K562 (cell line): ENCODE measurements at regions not wholly inside any gene's neighbourhood (a gene's known extent, or its start where the extent isn't known, plus 50 kb on each side); places are given as distances from the start of the nearest gene placed in this dataset.

Experiments used
- ATAC-seq: fragments of 200-7000 bp; cut with Tn5 transposase; 3 replicates; pipeline ENCODE4 v1.9.1; 2020; ENCODE audit warnings: moderate library complexity
- BruUV-seq: library from RNA; stranded (reverse); fragments of 400-500 nt; replicated peaks from 2 replicates; lab custom pipeline; 2021; lab: Mats Ljungman, UMichigan
- CTCF ChIA-PET: fragments of 300-600 bp; formaldehyde crosslinking; extraction: SDS; loops from one replicate; lab custom pipeline; 2021; ENCODE audit warnings: low intra/inter-chr PET ratio; lab: Yijun Ruan, JAX
- POLR2A ChIA-PET: fragments of 300-600, 350-650 bp; sonication (Branson Sonifier 250); formaldehyde crosslinking; extraction: SDS; loops from one replicate; lab custom pipeline; 2021; ENCODE audit warnings: antibody characterized with exemption, inconsistent platforms; lab: Yijun Ruan, JAX
- DNase-seq, 4 experiments: peaks; one replicate each; pipeline versions ENCODE4 v3.0.0 to v3.0.0-alpha.2; 2011 to 2018; ENCODE audit warnings: low spot score in 3 of 4, mixed read lengths in 3 of 4; ENCODE audit errors: extremely low read depth in 1 of 4
- FAIRE-seq: peaks from 2 replicates; lab custom pipeline; 2011; peaks lifted over from hg19 to GRCh38; lab: Jason Lieb, UNC
- H2AFZ ChIP-seq: 2 replicates; pipeline ENCODE4 v1.6.0; 2011; ENCODE audit warnings: low read depth, low read length, control low read depth, inconsistent platforms
- H3K27ac ChIP-seq: fragments of 200-600 bp; 3 replicates; pipeline ENCODE4 v1.8.0; 2011; ENCODE audit warnings: low read depth, mild to moderate bottlenecking, control low read depth, inconsistent platforms, low read length, moderate library complexity, mixed read lengths; ENCODE audit errors: extremely low read depth
- H3K27me3 ChIP-seq, 2 experiments: fragments of 300-600 bp in 1 of 2; 2 replicates in 1 of 2; 3 replicates in 1 of 2; pipeline versions ENCODE4 v1.6.0 to v1.8.0; 2011; ENCODE audit warnings: inconsistent platforms in 2 of 2, low read length in 2 of 2, mild to moderate bottlenecking in 1 of 2, mixed read lengths in 1 of 2, moderate library complexity in 1 of 2; ENCODE audit not compliant: control insufficient read depth in 2 of 2, insufficient read depth in 2 of 2
- H3K36me3 ChIP-seq: fragments of 300-600 bp; 3 replicates; pipeline ENCODE4 v1.8.0; 2011; ENCODE audit warnings: mild to moderate bottlenecking, low read length, inconsistent platforms; ENCODE audit not compliant: control insufficient read depth, insufficient read depth
- H3K4me1 ChIP-seq, 2 experiments: fragments of 200-600 bp in 1 of 2; replicated peaks in 1 of 2; 2 replicates in 1 of 2; 3 replicates in 1 of 2; pipeline versions ENCODE4 v1.5.1 to v1.8.0; 2011; ENCODE audit warnings: inconsistent platforms in 2 of 2, low read length in 2 of 2, mild to moderate bottlenecking in 1 of 2, mixed read lengths in 1 of 2, moderate library complexity in 1 of 2; ENCODE audit not compliant: control insufficient read depth in 2 of 2, insufficient read depth in 2 of 2
- H3K4me2 ChIP-seq: 2 replicates; pipeline ENCODE4 v1.6.1; 2011; ENCODE audit warnings: low read length, control low read depth, inconsistent platforms, mixed read lengths; ENCODE audit not compliant: insufficient read depth
- H3K4me3 ChIP-seq: fragments of 200-600 bp; sonication (generic), shearing (Covaris generic); 2 replicates; pipeline ENCODE4 v1.5.1; 2016; ENCODE audit warnings: control low read depth, inconsistent platforms
- H3K79me2 ChIP-seq: fragments of 200-600 bp; 3 replicates; pipeline ENCODE4 v1.8.0; 2011; ENCODE audit warnings: low read length, inconsistent platforms; ENCODE audit not compliant: control insufficient read depth, insufficient read depth
- H3K9ac ChIP-seq, 2 experiments: 2 replicates each; pipeline versions ENCODE4 v1.6.0 to v1.6.1; 2011; ENCODE audit warnings: low read depth in 2 of 2, low read length in 2 of 2, control low read depth in 1 of 2, inconsistent platforms in 1 of 2, mild to moderate bottlenecking in 1 of 2, mixed read lengths in 1 of 2; ENCODE audit not compliant: insufficient read depth in 1 of 2
- H3K9me1 ChIP-seq: one replicate; pipeline ENCODE4 v1.6.0; 2011; ENCODE audit warnings: inconsistent platforms, mild to moderate bottlenecking, low read length, moderate library complexity; ENCODE audit not compliant: control insufficient read depth, insufficient read depth
- H3K9me3 ChIP-seq: replicated peaks from 2 replicates; pipeline ENCODE4 v1.5.1; 2011; ENCODE audit warnings: low read depth, low read length, inconsistent platforms; ENCODE audit not compliant: control insufficient read depth, insufficient read depth
- H4K20me1 ChIP-seq: replicated peaks from 2 replicates; pipeline ENCODE4 v1.6.1; 2011; ENCODE audit warnings: low read length, inconsistent platforms, mixed read lengths; ENCODE audit not compliant: control insufficient read depth, insufficient read depth
- FOSL1 ChIP-seq: fragments of 200-800 bp; sonication (Bioruptor generic); conservative IDR thresholded peaks from 2 replicates; pipeline ENCODE4 v1.6.1; 2016; ENCODE audit warnings: missing genetic modification characterization, missing compliant biosample characterization
- RAD51 ChIP-seq: fragments of 450-650 bp; IDR thresholded peaks from 2 replicates; pipeline ENCODE4 v1.7.1; 2016; ENCODE audit warnings: low read depth, mild to moderate bottlenecking, borderline replicate concordance
- SMARCE1 ChIP-seq: fragments of 450-650 bp; IDR thresholded peaks from 2 replicates; pipeline ENCODE4 v1.7.1; 2016; ENCODE audit warnings: mild to moderate bottlenecking
- TOE1 ChIP-seq, 2 experiments: fragments of 450-650 bp in 1 of 2; sonication (generic) in 1 of 2; formaldehyde crosslinking in 1 of 2; IDR thresholded peaks; 2 replicates each; pipeline versions ENCODE4 v1.7.1 to v1.8.0; 2016 to 2022; ENCODE audit warnings: borderline replicate concordance in 2 of 2, mild to moderate bottlenecking in 2 of 2, antibody characterized with exemption in 1 of 2, inconsistent platforms in 1 of 2, low read depth in 1 of 2, missing genetic modification reagents in 1 of 2, moderate library complexity in 1 of 2
- USF2 ChIP-seq: sonication (generic); formaldehyde crosslinking; IDR thresholded peaks from 2 replicates; pipeline ENCODE4 v1.5.0; 2020; ENCODE audit warnings: missing genetic modification reagents
- WGBS: fragments of 100-300 bp; shearing (Covaris generic); methylation state at CpG from one replicate; pipeline ENCODE4 v1.1.6; 2016; ENCODE audit warnings: low coverage, mixed read lengths; ENCODE audit not compliant: insufficient coverage; ENCODE audit errors: missing lambda C conversion rate; 5-methylcytosine and 5-hydroxymethylcytosine counted together
- in situ Hi-C: fragments of 300-500 bp; cut with MboI; formaldehyde crosslinking; loops from 4 replicates; pipeline ENCODE4 v1.15.0; 2018; ENCODE audit warnings: inconsistent platforms, mixed read lengths
- intact Hi-C: fragments of 100-400 bp; cut with micrococcal nuclease; formaldehyde crosslinking; loops from 2 replicates; pipeline ENCODE4 v1.14.2; 2022
- TF ChIP-seq, protein P1 (sequence below): fragments of 450-650 bp; formaldehyde crosslinking; IDR thresholded peaks from 2 replicates; pipeline ENCODE4 v1.4.0; 2020; ENCODE audit warnings: mild to moderate bottlenecking, mixed read lengths

GRCh38 chr3:177427540-177427939, 230.3 kb upstream of the TBL1XR1 start:
- no peak overlapping the region for H3K4me3 ChIP-seq
- no peaks in the 10 kb centered on the region for H3K79me2 ChIP-seq
- peaks cover 3 to 27% of the 10 kb centered on the region in 2 experiments; a peak in 3 of 5 replicates for H3K4me1 ChIP-seq
- POLR2A ChIA-PET, result interaction anchor here (1.0 kb wide), 1 partner anchor 21 kb away, joined by 3 read pairs; no protein-coding TSS in a partner anchor
- no peaks in the 10 kb centered on the region for H3K9me3 ChIP-seq
- in situ Hi-C loops, result no loop called here
- H3K9me1 ChIP-seq, result no peaks in the 10 kb centered on the region
- intact Hi-C loops, result no loop called here
- no peaks in the 10 kb centered on the region for H3K27me3 ChIP-seq
- no peak overlapping the region for H2AFZ ChIP-seq
- DNase-seq (no peak), ATAC-seq (no peak; the same call in 2 of the 3 replicates), FAIRE-seq (no peak)
- CTCF ChIA-PET, result no interaction called here
- no peak overlapping the region for H3K9ac ChIP-seq
- H4K20me1 ChIP-seq, result no peaks in the 10 kb centered on the region
- H3K27ac ChIP-seq, result no peak overlapping the region
- WGBS, result 9% methylated on average over 1 of the region's 1 CpG
- no peaks in the 10 kb centered on the region for H3K36me3 ChIP-seq
- TF ChIP-seq FOSL1 (tag) (peak; percentile 41; the same call in 1 of the 2 replicates), USF2 (CRISPR knock-in tag) (0 out of 2 replicates have a peak, but pooled peaks have one; percentile 9), RAD51 (no peak), SMARCE1 (no peak), TOE1 (IDR thresholded peaks at IDR 0.05; ENCODE audit: borderline replicate concordance) (peak; percentile 57; the same call in 1 of the 2 replicates), TOE1 (CRISPR knock-in tag; IDR thresholded peaks at IDR 0.05; ENCODE audit: borderline replicate concordance, low read depth) (no peak)
- TF ChIP-seq, protein P1, sequence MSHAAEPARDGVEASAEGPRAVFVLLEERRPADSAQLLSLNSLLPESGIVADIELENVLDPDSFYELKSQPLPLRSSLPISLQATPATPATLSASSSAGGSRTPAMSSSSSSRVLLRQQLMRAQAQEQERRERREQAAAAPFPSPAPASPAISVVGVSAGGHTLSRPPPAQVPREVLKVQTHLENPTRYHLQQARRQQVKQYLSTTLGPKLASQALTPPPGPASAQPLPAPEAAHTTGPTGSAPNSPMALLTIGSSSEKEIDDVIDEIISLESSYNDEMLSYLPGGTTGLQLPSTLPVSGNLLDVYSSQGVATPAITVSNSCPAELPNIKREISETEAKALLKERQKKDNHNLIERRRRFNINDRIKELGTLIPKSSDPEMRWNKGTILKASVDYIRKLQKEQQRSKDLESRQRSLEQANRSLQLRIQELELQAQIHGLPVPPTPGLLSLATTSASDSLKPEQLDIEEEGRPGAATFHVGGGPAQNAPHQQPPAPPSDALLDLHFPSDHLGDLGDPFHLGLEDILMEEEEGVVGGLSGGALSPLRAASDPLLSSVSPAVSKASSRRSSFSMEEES (CRISPR knock-in tag), result peak; percentile 84
- H3K4me2 ChIP-seq, result no peak overlapping the region
- no TSS peak for BruUV-seq
